Heart left ventricle (tissue), 13 donors: ENCODE measurements at regions not wholly inside any gene's neighbourhood (a gene's known extent, or its start where the extent isn't known, plus 50 kb on each side); places are given as distances from the start of the nearest gene placed in this dataset.

Source experiments
- POLR2A ChIP-seq, 2 donors: fragments of 450-650 bp; IDR thresholded peaks; one replicate each; pipeline ENCODE4 v1.6.1; 2017; ENCODE audit warnings: antibody characterized with exemption in 2 of 2, mild to moderate bottlenecking in 2 of 2, moderate library complexity in 2 of 2
- TF ChIP-seq, protein P1 (sequence below), 12 donors: fragments of 200-600 bp; sonication (generic) in 4 of 12; IDR thresholded peaks; one replicate each; pipeline versions ENCODE4 v1.5.0 to v1.8.0; 2018 to 2022; ENCODE audit warnings: antibody characterized with exemption in 12 of 12, mild to moderate bottlenecking in 5 of 12
- donor health status: ischemic (EF 13 %, LVEDD 7.1; RV severe dilation, severe dysfunction).
- donor health status: DM: no; HTN: yes; CAD: no.
- donor health status: DM: no; HTN: no; CAD: no.
- donor health status: ischemic (EF 25% LVEDD 6.9; RV normal size, moderate dysfunction).
- donor health status: ischemic (EF 25% LVEDD 5.7; RV mildly dilated, moderate dysfunction).
- donor health status: ischemic (EF 35%, LVEDD 5.7; RV mildly dilated, moderate dysfunction).
- donor health status: nonischemic (EF 11% LVEDD 7.7; RV severe dilation, severe dysfunction).
- donor health status: DM: yes; HTN: yes; CAD: no.
- donor health status: PGD.
- donor health status: ischemic (EF 29% LVEDD 5.4; RV normal size, mild dysfunction).
- donor health status: nonischemic (EF 23%, LVEDD 6.1; RV moderate dilation, normal function).

GRCh38 chr1:38466487-38466886 is 393.1 kb downstream of the RRAGC start:
- TF ChIP-seq, protein P1, sequence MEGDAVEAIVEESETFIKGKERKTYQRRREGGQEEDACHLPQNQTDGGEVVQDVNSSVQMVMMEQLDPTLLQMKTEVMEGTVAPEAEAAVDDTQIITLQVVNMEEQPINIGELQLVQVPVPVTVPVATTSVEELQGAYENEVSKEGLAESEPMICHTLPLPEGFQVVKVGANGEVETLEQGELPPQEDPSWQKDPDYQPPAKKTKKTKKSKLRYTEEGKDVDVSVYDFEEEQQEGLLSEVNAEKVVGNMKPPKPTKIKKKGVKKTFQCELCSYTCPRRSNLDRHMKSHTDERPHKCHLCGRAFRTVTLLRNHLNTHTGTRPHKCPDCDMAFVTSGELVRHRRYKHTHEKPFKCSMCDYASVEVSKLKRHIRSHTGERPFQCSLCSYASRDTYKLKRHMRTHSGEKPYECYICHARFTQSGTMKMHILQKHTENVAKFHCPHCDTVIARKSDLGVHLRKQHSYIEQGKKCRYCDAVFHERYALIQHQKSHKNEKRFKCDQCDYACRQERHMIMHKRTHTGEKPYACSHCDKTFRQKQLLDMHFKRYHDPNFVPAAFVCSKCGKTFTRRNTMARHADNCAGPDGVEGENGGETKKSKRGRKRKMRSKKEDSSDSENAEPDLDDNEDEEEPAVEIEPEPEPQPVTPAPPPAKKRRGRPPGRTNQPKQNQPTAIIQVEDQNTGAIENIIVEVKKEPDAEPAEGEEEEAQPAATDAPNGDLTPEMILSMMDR (IDR thresholded peaks at IDR 0.05): no peak
- TF ChIP-seq POLR2A (IDR thresholded peaks at IDR 0.05): no peak
